ENCODE measurements at regions not wholly inside any gene's neighbourhood (a gene's known extent, or its start where the extent isn't known, plus 50 kb on each side); places are given as distances from the start of the nearest gene placed in this dataset.

DNA sequence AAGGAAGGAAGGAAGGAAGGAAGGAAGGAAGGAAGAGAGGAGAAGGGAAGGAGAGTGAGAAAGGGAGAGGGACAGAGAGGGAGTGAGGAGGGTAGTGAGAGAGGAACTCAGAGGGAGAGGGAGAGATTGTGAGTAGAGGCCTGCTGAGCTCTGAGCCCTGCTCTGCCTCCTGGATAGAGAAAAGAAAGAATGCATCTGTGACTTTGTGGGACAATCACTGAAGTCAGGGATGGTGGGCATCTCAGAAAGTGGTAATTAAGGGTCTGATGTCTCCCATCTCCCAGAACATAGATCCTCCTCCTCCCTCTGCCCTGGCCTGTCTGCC is 142.9 kb upstream of the BANK1 start:
- no peak for DNase-seq (ENCODE audit: low spot score)
- H3K27ac Mint-ChIP-seq: no peak overlapping the region
- H3K4me1 Mint-ChIP-seq: peaks cover 22% of the 10 kb centered on the region
- no peak overlapping the region for H3K4me3 Mint-ChIP-seq
- no peaks in the 10 kb centered on the region for H3K9me3 Mint-ChIP-seq
- POLR2A ChIA-PET: no interaction called here
- H3K27me3 Mint-ChIP-seq (ENCODE audit: low read depth): no peaks in the 10 kb centered on the region
- TF ChIP-seq, protein P1, sequence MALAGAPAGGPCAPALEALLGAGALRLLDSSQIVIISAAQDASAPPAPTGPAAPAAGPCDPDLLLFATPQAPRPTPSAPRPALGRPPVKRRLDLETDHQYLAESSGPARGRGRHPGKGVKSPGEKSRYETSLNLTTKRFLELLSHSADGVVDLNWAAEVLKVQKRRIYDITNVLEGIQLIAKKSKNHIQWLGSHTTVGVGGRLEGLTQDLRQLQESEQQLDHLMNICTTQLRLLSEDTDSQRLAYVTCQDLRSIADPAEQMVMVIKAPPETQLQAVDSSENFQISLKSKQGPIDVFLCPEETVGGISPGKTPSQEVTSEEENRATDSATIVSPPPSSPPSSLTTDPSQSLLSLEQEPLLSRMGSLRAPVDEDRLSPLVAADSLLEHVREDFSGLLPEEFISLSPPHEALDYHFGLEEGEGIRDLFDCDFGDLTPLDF (CRISPR knock-in tag; IDR thresholded peaks at IDR 0.05): no peak
- TF ChIP-seq NFYB (CRISPR knock-in tag; conservative IDR thresholded peaks at IDR 0.05; ENCODE audit: low read depth) (no peak), E2F4 (CRISPR knock-in tag; IDR thresholded peaks at IDR 0.05; ENCODE audit: borderline replicate concordance, low read depth) (no peak), CBFB (CRISPR knock-in tag; IDR thresholded peaks at IDR 0.05; ENCODE audit: low read depth) (no peak), TEAD1 (CRISPR knock-in tag; IDR thresholded peaks at IDR 0.05) (no peak), ZNF281 (CRISPR knock-in tag; IDR thresholded peaks at IDR 0.05) (no peak)
- ATAC-seq: peak; percentile 67
- no peaks in the 10 kb centered on the region for H3K36me3 Mint-ChIP-seq
- CTCF ChIA-PET: no interaction called here

DNA sequence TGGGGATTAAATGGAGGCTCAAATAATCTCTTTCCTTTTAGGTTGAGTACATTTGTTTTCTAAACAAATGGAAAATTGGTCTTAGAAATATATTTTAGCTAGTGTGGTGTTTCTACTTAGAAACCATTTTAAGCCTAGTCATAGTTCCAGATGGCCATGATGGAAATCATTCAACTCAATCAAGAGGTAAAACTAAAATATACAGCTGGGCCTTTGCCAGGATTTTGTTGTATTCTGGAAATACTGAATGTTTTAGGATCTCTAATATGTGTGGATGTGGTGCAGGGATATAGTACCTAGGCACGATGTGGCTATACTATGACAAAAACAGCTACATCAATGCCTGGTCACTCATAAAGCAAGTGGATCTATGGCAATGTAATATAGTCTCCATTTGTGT is 146.0 kb upstream of the BANK1 start:
- Mint-ChIP-seq H3K27ac (no peak overlapping the region), H3K4me1 (peaks cover 28% of the 10 kb centered on the region), H3K27me3 (ENCODE audit: low read depth) (no peaks in the 10 kb centered on the region), H3K4me3 (no peak overlapping the region), H3K9me3 (no peaks in the 10 kb centered on the region), H3K36me3 (no peaks in the 10 kb centered on the region)
- DNase-seq (ENCODE audit: low spot score): no peak
- ChIA-PET CTCF (no interaction called here), POLR2A (no interaction called here)
- ATAC-seq: no peak
- TF ChIP-seq TEAD4 (CRISPR knock-in tag; IDR thresholded peaks at IDR 0.05) (no peak), RELA (CRISPR knock-in tag; IDR thresholded peaks at IDR 0.05; ENCODE audit: borderline replicate concordance) (no peak), SOX15 (CRISPR knock-in tag; IDR thresholded peaks at IDR 0.05) (no peak), PRDM15 (CRISPR knock-in tag; IDR thresholded peaks at IDR 0.05) (no peak), FOXJ3 (CRISPR knock-in tag; IDR thresholded peaks at IDR 0.05; ENCODE audit: borderline replicate concordance) (no peak), RORB (CRISPR knock-in tag; IDR thresholded peaks at IDR 0.05) (no peak), ZNF281 (CRISPR knock-in tag; IDR thresholded peaks at IDR 0.05) (no peak), CDX4 (CRISPR knock-in tag; IDR thresholded peaks at IDR 0.05; ENCODE audit: borderline replicate concordance) (no peak)
- TF ChIP-seq, protein P2, sequence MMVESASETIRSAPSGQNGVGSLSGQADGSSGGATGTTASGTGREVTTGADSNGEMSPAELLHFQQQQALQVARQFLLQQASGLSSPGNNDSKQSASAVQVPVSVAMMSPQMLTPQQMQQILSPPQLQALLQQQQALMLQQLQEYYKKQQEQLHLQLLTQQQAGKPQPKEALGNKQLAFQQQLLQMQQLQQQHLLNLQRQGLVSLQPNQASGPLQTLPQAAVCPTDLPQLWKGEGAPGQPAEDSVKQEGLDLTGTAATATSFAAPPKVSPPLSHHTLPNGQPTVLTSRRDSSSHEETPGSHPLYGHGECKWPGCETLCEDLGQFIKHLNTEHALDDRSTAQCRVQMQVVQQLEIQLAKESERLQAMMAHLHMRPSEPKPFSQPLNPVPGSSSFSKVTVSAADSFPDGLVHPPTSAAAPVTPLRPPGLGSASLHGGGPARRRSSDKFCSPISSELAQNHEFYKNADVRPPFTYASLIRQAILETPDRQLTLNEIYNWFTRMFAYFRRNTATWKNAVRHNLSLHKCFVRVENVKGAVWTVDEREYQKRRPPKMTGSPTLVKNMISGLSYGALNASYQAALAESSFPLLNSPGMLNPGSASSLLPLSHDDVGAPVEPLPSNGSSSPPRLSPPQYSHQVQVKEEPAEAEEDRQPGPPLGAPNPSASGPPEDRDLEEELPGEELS (CRISPR knock-in tag; IDR thresholded peaks at IDR 0.05): no peak
- TF ChIP-seq, protein P3, sequence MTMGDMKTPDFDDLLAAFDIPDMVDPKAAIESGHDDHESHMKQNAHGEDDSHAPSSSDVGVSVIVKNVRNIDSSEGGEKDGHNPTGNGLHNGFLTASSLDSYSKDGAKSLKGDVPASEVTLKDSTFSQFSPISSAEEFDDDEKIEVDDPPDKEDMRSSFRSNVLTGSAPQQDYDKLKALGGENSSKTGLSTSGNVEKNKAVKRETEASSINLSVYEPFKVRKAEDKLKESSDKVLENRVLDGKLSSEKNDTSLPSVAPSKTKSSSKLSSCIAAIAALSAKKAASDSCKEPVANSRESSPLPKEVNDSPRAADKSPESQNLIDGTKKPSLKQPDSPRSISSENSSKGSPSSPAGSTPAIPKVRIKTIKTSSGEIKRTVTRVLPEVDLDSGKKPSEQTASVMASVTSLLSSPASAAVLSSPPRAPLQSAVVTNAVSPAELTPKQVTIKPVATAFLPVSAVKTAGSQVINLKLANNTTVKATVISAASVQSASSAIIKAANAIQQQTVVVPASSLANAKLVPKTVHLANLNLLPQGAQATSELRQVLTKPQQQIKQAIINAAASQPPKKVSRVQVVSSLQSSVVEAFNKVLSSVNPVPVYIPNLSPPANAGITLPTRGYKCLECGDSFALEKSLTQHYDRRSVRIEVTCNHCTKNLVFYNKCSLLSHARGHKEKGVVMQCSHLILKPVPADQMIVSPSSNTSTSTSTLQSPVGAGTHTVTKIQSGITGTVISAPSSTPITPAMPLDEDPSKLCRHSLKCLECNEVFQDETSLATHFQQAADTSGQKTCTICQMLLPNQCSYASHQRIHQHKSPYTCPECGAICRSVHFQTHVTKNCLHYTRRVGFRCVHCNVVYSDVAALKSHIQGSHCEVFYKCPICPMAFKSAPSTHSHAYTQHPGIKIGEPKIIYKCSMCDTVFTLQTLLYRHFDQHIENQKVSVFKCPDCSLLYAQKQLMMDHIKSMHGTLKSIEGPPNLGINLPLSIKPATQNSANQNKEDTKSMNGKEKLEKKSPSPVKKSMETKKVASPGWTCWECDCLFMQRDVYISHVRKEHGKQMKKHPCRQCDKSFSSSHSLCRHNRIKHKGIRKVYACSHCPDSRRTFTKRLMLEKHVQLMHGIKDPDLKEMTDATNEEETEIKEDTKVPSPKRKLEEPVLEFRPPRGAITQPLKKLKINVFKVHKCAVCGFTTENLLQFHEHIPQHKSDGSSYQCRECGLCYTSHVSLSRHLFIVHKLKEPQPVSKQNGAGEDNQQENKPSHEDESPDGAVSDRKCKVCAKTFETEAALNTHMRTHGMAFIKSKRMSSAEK (CRISPR knock-in tag; IDR thresholded peaks at IDR 0.05; ENCODE audit: borderline replicate concordance): no peak
